H9 (cell line): ENCODE measurements at regions not wholly inside any gene's neighbourhood (a gene's known extent, or its start where the extent isn't known, plus 50 kb on each side); places are given as distances from the start of the nearest gene placed in this dataset.

ENCODE experiments used
- DNase-seq: peaks from one replicate; pipeline ENCODE4 v3.0.0-alpha.2; 2017
- H2AFZ ChIP-seq: one replicate; pipeline ENCODE4 v1.6.1; 2013; ENCODE audit warnings: mild to moderate bottlenecking, low read length, control low read depth, moderate library complexity
- H2AK5ac ChIP-seq: 2 replicates; pipeline ENCODE4 v1.6.1; 2013; ENCODE audit warnings: low read length, control low read depth, mixed read lengths; ENCODE audit not compliant: insufficient read length
- H2BK120ac ChIP-seq: one replicate; pipeline ENCODE4 v1.6.1; 2013; ENCODE audit warnings: low read depth, mild to moderate bottlenecking, low read length, control low read depth, inconsistent platforms; ENCODE audit not compliant: poor library complexity, severe bottlenecking
- H2BK12ac ChIP-seq: 2 replicates; pipeline ENCODE4 v1.6.1; 2013; ENCODE audit warnings: low read length, control low read depth, mixed read lengths, low read depth; ENCODE audit not compliant: insufficient read length
- H2BK15ac ChIP-seq: 2 replicates; pipeline ENCODE4 v1.6.1; 2013; ENCODE audit warnings: low read depth, low read length, control low read depth
- H2BK20ac ChIP-seq: one replicate; pipeline ENCODE4 v1.6.1; 2013; ENCODE audit warnings: low read depth, mild to moderate bottlenecking, low read length, control low read depth, inconsistent platforms; ENCODE audit not compliant: poor library complexity, severe bottlenecking
- H2BK5ac ChIP-seq: 2 replicates; pipeline ENCODE4 v1.6.1; 2013; ENCODE audit warnings: low read length, control low read depth, mixed read lengths; ENCODE audit not compliant: insufficient read length
- H3K14ac ChIP-seq: 2 replicates; pipeline ENCODE4 v1.6.1; 2013; ENCODE audit warnings: low read length, control low read depth; ENCODE audit not compliant: insufficient read depth
- H3K18ac ChIP-seq: 2 replicates; pipeline ENCODE4 v1.6.1; 2013; ENCODE audit warnings: low read depth, mild to moderate bottlenecking, mixed read lengths, low read length, control low read depth; ENCODE audit not compliant: insufficient read length
- H3K23ac ChIP-seq: 2 replicates; pipeline ENCODE4 v1.6.1; 2013; ENCODE audit warnings: low read length, control low read depth, mixed read lengths, low read depth; ENCODE audit not compliant: insufficient read length
- H3K23me2 ChIP-seq: 2 replicates; pipeline ENCODE4 v1.6.1; 2013; ENCODE audit warnings: low read depth, mild to moderate bottlenecking, mixed read lengths, low read length, control low read depth; ENCODE audit not compliant: insufficient read length, poor library complexity, severe bottlenecking
- H3K27ac ChIP-seq: 2 replicates; pipeline ENCODE4 v1.5.1; 2013; ENCODE audit warnings: low read length, control low read depth, mixed read lengths, low read depth; ENCODE audit not compliant: insufficient read length
- H3K27me3 ChIP-seq: 2 replicates; pipeline ENCODE4 v1.6.1; 2013; ENCODE audit warnings: low read length, control low read depth, inconsistent platforms; ENCODE audit not compliant: insufficient read depth
- H3K4ac ChIP-seq: 2 replicates; pipeline ENCODE4 v1.6.1; 2013; ENCODE audit warnings: low read depth, mild to moderate bottlenecking, control low read depth, inconsistent platforms, low read length, moderate library complexity
- H3K4me1 ChIP-seq: 2 replicates; pipeline ENCODE4 v1.6.1; 2013; ENCODE audit warnings: low read length, control low read depth, inconsistent platforms; ENCODE audit not compliant: insufficient read depth
- H3K4me2 ChIP-seq: 2 replicates; pipeline ENCODE4 v1.6.1; 2013; ENCODE audit warnings: low read length, control low read depth, mixed read lengths; ENCODE audit not compliant: insufficient read length, insufficient read depth
- H3K56ac ChIP-seq: 2 replicates; pipeline ENCODE4 v1.6.1; 2013; ENCODE audit warnings: low read depth, mild to moderate bottlenecking, mixed read lengths, low read length, control low read depth; ENCODE audit not compliant: insufficient read length
- H3K79me1 ChIP-seq: 2 replicates; pipeline ENCODE4 v1.6.1; 2013; ENCODE audit warnings: low read depth, mild to moderate bottlenecking, moderate library complexity, low read length, control low read depth, inconsistent platforms; ENCODE audit not compliant: insufficient read depth, poor library complexity, severe bottlenecking
- H3K79me2 ChIP-seq: 2 replicates; pipeline ENCODE4 v1.6.1; 2013; ENCODE audit warnings: low read length, control low read depth, inconsistent platforms; ENCODE audit not compliant: insufficient read depth
- H3K9ac ChIP-seq: 2 replicates; pipeline ENCODE4 v1.6.1; 2013; ENCODE audit warnings: low read length, control low read depth, mixed read lengths; ENCODE audit not compliant: insufficient read length; ENCODE audit errors: extremely low read depth
- H3K9me3 ChIP-seq: one replicate; pipeline ENCODE4 v1.6.1; 2013; ENCODE audit warnings: low read depth, low read length, inconsistent platforms; ENCODE audit not compliant: control insufficient read depth
- H3T11ph ChIP-seq: one replicate; pipeline ENCODE4 v1.6.1; 2013; ENCODE audit warnings: mild to moderate bottlenecking, low read length, control low read depth, inconsistent platforms
- H4K20me1 ChIP-seq: one replicate; pipeline ENCODE4 v1.6.1; 2013; ENCODE audit not compliant: control insufficient read depth, insufficient read length, insufficient read depth
- H4K5ac ChIP-seq: 2 replicates; pipeline ENCODE4 v1.6.1; 2013; ENCODE audit warnings: low read depth, mild to moderate bottlenecking, mixed read lengths, low read length, control low read depth; ENCODE audit not compliant: insufficient read length
- H4K8ac ChIP-seq: replicated peaks from 2 replicates; pipeline ENCODE4 v1.6.1; 2013; ENCODE audit warnings: low read length, control low read depth, mixed read lengths, low read depth; ENCODE audit not compliant: insufficient read length
- H4K91ac ChIP-seq: 2 replicates; pipeline ENCODE4 v1.6.1; 2013; ENCODE audit warnings: low read depth, mild to moderate bottlenecking, moderate library complexity, mixed read lengths, low read length, control low read depth; ENCODE audit not compliant: insufficient read length
- H3K27ac Mint-ChIP-seq, 3 experiments: 2 replicates in 2 of 3; 3 replicates in 1 of 3; pipeline ENCODE4 v1.8.0; 2020 to 2021; ENCODE audit warnings: mixed read lengths in 3 of 3, mild to moderate bottlenecking in 1 of 3, moderate library complexity in 1 of 3
- H3K27me3 Mint-ChIP-seq: 2 replicates; pipeline ENCODE4 v1.8.0; 2021; ENCODE audit warnings: low read depth, mild to moderate bottlenecking, moderate library complexity, mixed read lengths
- H3K36me3 Mint-ChIP-seq, 3 experiments: 2 replicates in 2 of 3; 3 replicates in 1 of 3; pipeline ENCODE4 v1.8.0; 2020 to 2021; ENCODE audit warnings: low read depth in 3 of 3, mixed read lengths in 3 of 3; ENCODE audit not compliant: insufficient read depth in 1 of 3
- H3K4me1 Mint-ChIP-seq, 2 experiments: 2 replicates each; pipeline ENCODE4 v1.8.0; 2020; ENCODE audit warnings: mixed read lengths in 2 of 2
- H3K4me3 Mint-ChIP-seq, 2 experiments: 2 replicates in 1 of 2; 3 replicates in 1 of 2; pipeline ENCODE4 v1.8.0; 2020 to 2021; ENCODE audit warnings: mild to moderate bottlenecking in 2 of 2, mixed read lengths in 2 of 2, moderate library complexity in 1 of 2
- H3K9me3 Mint-ChIP-seq, 2 experiments: 2 replicates in 1 of 2; 3 replicates in 1 of 2; pipeline ENCODE4 v1.8.0; 2020; ENCODE audit warnings: mild to moderate bottlenecking in 2 of 2, mixed read lengths in 2 of 2, moderate library complexity in 1 of 2
- CTCF ChIP-seq: fragments of 200-600 bp; sonication (generic); conservative IDR thresholded peaks from 3 replicates; pipeline ENCODE4 v1.8.0; 2021; ENCODE audit warnings: antibody characterized with exemption, mild to moderate bottlenecking
- WGBS: extraction: QIAGEN DNeasy Blood & Tissue Kit; methylation state at CpG from one replicate; pipeline ENCODE4 v1.1.7; 2013; ENCODE audit warnings: missing lambda C conversion rate, low lambda C conversion rate, mixed read lengths; ENCODE audit not compliant: insufficient read length; ENCODE audit errors: extremely low coverage; 5-methylcytosine and 5-hydroxymethylcytosine counted together

GRCh38 chr9:15081021-15081753, 171.0 kb upstream of the FREM1 start:
- H3K79me1 ChIP-seq, result no peaks in the 10 kb centered on the region
- TF ChIP-seq CTCF, result no peak
- no peak overlapping the region for H3K23ac ChIP-seq
- no peaks in the 10 kb centered on the region for H3K9me3 ChIP-seq
- no peak overlapping the region for H2BK20ac ChIP-seq
- no peak overlapping the region for H3K18ac ChIP-seq
- H2AK5ac ChIP-seq, result no peak overlapping the region
- H2BK12ac ChIP-seq, result no peak overlapping the region
- no peak overlapping the region for H2BK15ac ChIP-seq
- no peaks in the 10 kb centered on the region; the same call in 1 of the 2 replicates for H3K4me1 ChIP-seq
- Mint-ChIP-seq H3K9me3 (no peaks in the 10 kb centered on the region), H3K4me3 (no peak overlapping the region), H3K36me3 (no peaks in the 10 kb centered on the region), H3K27ac (no peak overlapping the region; a peak in 1 of 7 replicates), H3K27me3 (no peaks in the 10 kb centered on the region; the same call in 1 of the 2 replicates), H3K4me1 (peaks cover 0 to 4% of the 10 kb centered on the region in 2 experiments; a peak in 2 of 4 replicates)
- DNase-seq, result no peak
- no peak overlapping the region for H3K4ac ChIP-seq
- no peak overlapping the region for H3T11ph ChIP-seq
- no CpG with 5 or more reads among the region's 4 CpGs for WGBS
- H3K56ac ChIP-seq, result no peak overlapping the region
- H3K14ac ChIP-seq, result no peak overlapping the region
- no peak overlapping the region for H2BK120ac ChIP-seq
- H4K5ac ChIP-seq, result no peak overlapping the region
- no peak overlapping the region for H2AFZ ChIP-seq
- no peak overlapping the region for H4K8ac ChIP-seq
- no peak overlapping the region for H3K9ac ChIP-seq
- H2BK5ac ChIP-seq, result no peak overlapping the region
- H3K23me2 ChIP-seq, result no peaks in the 10 kb centered on the region
- H3K79me2 ChIP-seq, result no peaks in the 10 kb centered on the region
- H4K20me1 ChIP-seq, result no peaks in the 10 kb centered on the region
- no peak overlapping the region for H3K4me2 ChIP-seq
- no peak overlapping the region for H3K27ac ChIP-seq
- no peak overlapping the region for H4K91ac ChIP-seq
- no peaks in the 10 kb centered on the region for H3K27me3 ChIP-seq
